ENCODE measurements at regions not wholly inside any gene's neighbourhood (a gene's known extent, or its start where the extent isn't known, plus 50 kb on each side); places are given as distances from the start of the nearest gene placed in this dataset.

DNA sequence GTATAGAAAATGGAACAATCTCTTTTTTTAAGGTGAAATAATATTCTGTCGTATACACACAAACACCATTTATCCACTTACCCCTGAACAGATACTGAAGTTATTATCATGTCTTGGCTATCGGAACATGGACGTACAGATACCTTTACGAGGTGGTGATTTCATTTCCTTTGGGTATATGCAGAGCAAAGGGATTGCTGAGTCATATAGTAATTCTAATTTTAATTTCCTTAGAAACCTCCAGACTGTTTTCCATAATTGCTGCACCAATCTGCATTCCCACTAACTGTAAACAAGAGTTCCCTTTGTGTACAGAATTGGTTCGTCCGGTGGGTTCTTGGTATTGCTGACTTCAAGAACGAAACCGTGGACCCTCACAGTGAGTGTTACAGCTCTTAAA is 179.4 kb downstream of the SHOX2 start:
- TF ChIP-seq CTCF (IDR thresholded peaks at IDR 0.05) (no peak), POLR2A (IDR thresholded peaks at IDR 0.05) (no peak)
